ENCODE measurements at regions not wholly inside any gene's neighbourhood (a gene's known extent, or its start where the extent isn't known, plus 50 kb on each side); places are given as distances from the start of the nearest gene placed in this dataset.
"Not testable (repeated sequence)": the region's sequence is repeated elsewhere in the genome, so short reads cannot be mapped to it uniquely, and the experiment has no call there.

- no peak overlapping the region for H3K27ac ChIP-seq
- no peaks in the 10 kb centered on the region for H3K36me3 ChIP-seq
- no peaks in the 10 kb centered on the region for H3K9me3 ChIP-seq
- TF ChIP-seq POLR2A (IDR thresholded peaks at IDR 0.05) (no peak), CTCF (IDR thresholded peaks at IDR 0.05) (no peak)
- H3K27me3 ChIP-seq: no peaks in the 10 kb centered on the region
- 74 to 82% methylated on average over 11 of the region's 11 CpGs for whole genome bisulfite sequencing, 2 donors
- H3K4me1 ChIP-seq: no peaks in the 10 kb centered on the region
- intact Hi-C loops (cut with DNase I): no loop called here
- no peak for DNase-seq
- no peak overlapping the region for H3K4me3 ChIP-seq (replicated peaks in 1 of 3)
These were observed 97.3 kb upstream of the PAXBP1 start for GRCh38 chr21:32868631-32869454.

DNA sequence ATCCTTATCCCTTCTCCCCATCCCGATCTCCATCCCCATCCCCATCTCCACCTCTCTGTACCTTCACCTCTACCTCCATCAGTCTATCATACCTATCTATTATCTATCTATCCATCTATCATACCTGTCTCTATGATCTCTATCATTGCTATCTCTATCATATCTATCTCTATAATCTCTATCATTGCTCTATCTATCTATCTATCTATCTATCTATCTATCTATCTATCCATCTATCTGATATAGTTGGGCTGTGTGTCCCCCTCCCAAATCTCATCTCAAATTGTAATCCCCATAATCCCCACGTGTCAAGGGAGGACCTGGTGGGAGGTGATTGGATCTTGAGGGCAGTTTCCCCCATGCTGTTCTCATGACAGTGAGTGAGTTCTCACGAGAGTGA is 97.9 kb upstream of the PAXBP1 start:
- Histone ChIP-seq H3K4me1 (no peaks in the 10 kb centered on the region), H3K9me3 (no peaks in the 10 kb centered on the region), H3K27ac (no peak overlapping the region), H3K36me3 (no peaks in the 10 kb centered on the region), H3K4me3 (replicated peaks in 1 of 3) (no peak overlapping the region), H3K27me3 (no peaks in the 10 kb centered on the region)
- no peak for DNase-seq
- TF ChIP-seq CTCF (IDR thresholded peaks at IDR 0.05): no peak
- no peak for TF ChIP-seq POLR2A (IDR thresholded peaks at IDR 0.05)
- 52 to 56% methylated on average over 3 of the region's 3 CpGs for WGBS, 2 donors
- intact Hi-C loops (cut with DNase I): no loop called here

- Histone ChIP-seq H3K27me3 (no peaks in the 10 kb centered on the region), H3K36me3 (no peaks in the 10 kb centered on the region), H3K9me3 (no peaks in the 10 kb centered on the region), H3K4me3 (replicated peaks in 1 of 3) (no peak overlapping the region), H3K4me1 (no peaks in the 10 kb centered on the region), H3K27ac (no peak overlapping the region)
- no peak for DNase-seq
- intact Hi-C loops (cut with DNase I): no loop called here
- no peak for TF ChIP-seq POLR2A (IDR thresholded peaks at IDR 0.05)
- no peak for TF ChIP-seq CTCF (IDR thresholded peaks at IDR 0.05)
- WGBS, 2 donors: 55 to 73% methylated on average over 3 of the region's 3 CpGs
These were observed 104.9 kb upstream of the PAXBP1 start for GRCh38 chr21:32876426-32876825.

- WGBS, 2 donors: 93 to 97% methylated on average over 2 of the region's 2 CpGs
- H3K36me3 ChIP-seq; H3K27me3 ChIP-seq; DNase-seq; H3K4me3 ChIP-seq (replicated peaks in 1 of 3); H3K4me1 ChIP-seq; intact Hi-C loops (cut with DNase I); H3K9me3 ChIP-seq; H3K27ac ChIP-seq: not testable (repeated sequence)
These were observed 106.3 kb upstream of the PAXBP1 start for GRCh38 chr21:32877888-32878287.

DNA sequence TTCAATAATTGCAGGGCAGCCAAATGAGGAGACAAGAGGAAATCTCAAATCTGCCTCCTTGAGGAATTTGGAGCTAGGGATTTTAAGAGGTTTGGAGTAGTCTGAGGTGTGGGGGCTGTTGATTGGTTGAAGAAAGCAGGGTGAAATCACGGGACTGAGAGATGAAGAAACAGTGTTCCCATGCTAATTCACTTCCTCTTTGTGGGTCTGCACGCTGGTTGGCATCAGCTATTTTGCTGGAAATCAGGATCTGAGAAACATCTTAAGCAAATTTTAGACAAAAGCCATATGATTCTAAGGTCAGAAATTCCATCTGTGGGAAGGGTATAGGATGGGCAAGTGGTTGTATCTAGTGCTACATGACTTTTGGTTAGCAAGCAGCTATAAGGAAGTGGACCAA is 107.1 kb upstream of the PAXBP1 start:
- H3K27me3 ChIP-seq: no peaks in the 10 kb centered on the region
- no peak overlapping the region for H3K4me3 ChIP-seq (replicated peaks in 1 of 3)
- H3K4me1 ChIP-seq: no peaks in the 10 kb centered on the region
- intact Hi-C loops (cut with DNase I): no loop called here
- no peak for TF ChIP-seq POLR2A (IDR thresholded peaks at IDR 0.05)
- H3K9me3 ChIP-seq: no peaks in the 10 kb centered on the region
- H3K36me3 ChIP-seq: no peaks in the 10 kb centered on the region
- WGBS, 2 donors: 32 to 47% methylated on average over 2 of the region's 2 CpGs
- DNase-seq: no peak
- no peak overlapping the region for H3K27ac ChIP-seq

- no peak for DNase-seq
- intact Hi-C loops (cut with DNase I): no loop called here
- Histone ChIP-seq H3K4me3 (replicated peaks in 1 of 3) (no peak overlapping the region), H3K27ac (no peak overlapping the region), H3K27me3 (no peaks in the 10 kb centered on the region), H3K36me3 (no peaks in the 10 kb centered on the region), H3K9me3 (no peaks in the 10 kb centered on the region), H3K4me1 (no peaks in the 10 kb centered on the region)
- TF ChIP-seq POLR2A (IDR thresholded peaks at IDR 0.05) (no peak), CTCF (IDR thresholded peaks at IDR 0.05) (no peak)
- WGBS, 2 donors: 83 to 88% methylated on average over 5 of the region's 5 CpGs
These were observed 109.9 kb upstream of the PAXBP1 start for GRCh38 chr21:32881458-32881857.

Measured in thyroid gland (tissue), 4 donors.